Smooth muscle cell (in vitro differentiated cells): ENCODE measurements at regions not wholly inside any gene's neighbourhood (a gene's known extent, or its start where the extent isn't known, plus 50 kb on each side); places are given as distances from the start of the nearest gene placed in this dataset.

Experiments used
- DNase-seq: peaks from one replicate; lab custom pipeline; 2025; ENCODE audit not compliant: unreplicated experiment; lab: John Stamatoyannopoulos, UW
- H2AFZ ChIP-seq: fragments of 200-600 bp; sonication (generic); 2 replicates; pipeline ENCODE4 v1.6.0; 2016; ENCODE audit warnings: antibody characterized with exemption, low read depth, mild to moderate bottlenecking
- H3F3A ChIP-seq: fragments of 200-600 bp; sonication (generic); 2 replicates; pipeline ENCODE4 v1.6.0; 2017; ENCODE audit warnings: antibody characterized with exemption, low read depth
- H3K27ac ChIP-seq: fragments of 200-600 bp; sonication (generic); 2 replicates; pipeline ENCODE4 v1.5.1; 2016; ENCODE audit warnings: low read depth, mild to moderate bottlenecking
- H3K27me3 ChIP-seq: fragments of 200-600 bp; sonication (generic); 2 replicates; pipeline ENCODE4 v1.6.1; 2016; ENCODE audit warnings: low read depth, mild to moderate bottlenecking
- H3K36me3 ChIP-seq: fragments of 200-600 bp; sonication (generic); 2 replicates; pipeline ENCODE4 v1.5.1; 2016; ENCODE audit warnings: low read depth
- H3K4me1 ChIP-seq: fragments of 200-600 bp; sonication (generic); 2 replicates; pipeline ENCODE4 v1.5.1; 2016; ENCODE audit warnings: low read depth
- H3K4me2 ChIP-seq: fragments of 200-600 bp; sonication (generic); 2 replicates; pipeline ENCODE4 v1.6.0; 2016; ENCODE audit warnings: mild to moderate bottlenecking
- H3K4me3 ChIP-seq: fragments of 200-600 bp; sonication (generic); 2 replicates; pipeline ENCODE4 v1.5.1; 2016; ENCODE audit warnings: mild to moderate bottlenecking
- H3K79me2 ChIP-seq: fragments of 200-600 bp; sonication (generic); 2 replicates; pipeline ENCODE4 v1.6.0; 2016; ENCODE audit warnings: low read depth, mild to moderate bottlenecking
- H3K9ac ChIP-seq: fragments of 200-600 bp; sonication (generic); 2 replicates; pipeline ENCODE4 v1.6.0; 2016; ENCODE audit warnings: low read depth
- H3K9me3 ChIP-seq: fragments of 200-600 bp; sonication (generic); replicated peaks from 2 replicates; pipeline ENCODE4 v1.5.1; 2016; ENCODE audit warnings: low read depth
- H4K20me1 ChIP-seq: fragments of 200-600 bp; sonication (generic); 2 replicates; pipeline ENCODE4 v1.6.0; 2016; ENCODE audit warnings: low read depth
- CTCF ChIP-seq: fragments of 200-600 bp; sonication (generic); IDR thresholded peaks from 2 replicates; pipeline ENCODE4 v1.5.1; 2017; ENCODE audit warnings: borderline replicate concordance, mild to moderate bottlenecking, antibody characterized with exemption; ENCODE audit not compliant: insufficient read depth, poor library complexity, severe bottlenecking
- WGBS: methylation state at CpG from one replicate; pipeline ENCODE4 v1.1.7; 2016; ENCODE audit warnings: low lambda C conversion rate; 5-methylcytosine and 5-hydroxymethylcytosine counted together

DNA sequence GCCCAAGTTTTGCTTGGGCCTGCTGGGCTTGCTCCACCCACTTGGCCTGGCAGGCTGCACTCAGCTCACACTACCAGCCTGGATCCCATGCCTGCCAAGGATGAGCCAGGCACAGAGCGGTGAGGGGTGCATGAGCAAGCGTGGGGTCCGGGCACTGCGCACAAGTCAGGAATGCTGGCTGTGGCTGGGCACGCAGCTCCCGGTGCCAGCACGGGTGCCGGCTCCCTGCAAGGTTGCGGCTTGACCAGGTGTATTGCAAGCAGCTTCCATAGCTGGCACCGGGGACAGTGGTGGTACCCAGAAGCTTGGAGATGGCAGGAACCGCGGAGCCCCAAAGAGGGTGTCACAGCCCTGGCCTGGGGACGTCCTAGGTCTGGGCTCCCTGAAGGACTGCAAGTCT lies 224.4 kb upstream of the NRIP1 start:
- no peak for TF ChIP-seq CTCF
- Histone ChIP-seq H3K4me1 (peaks cover 13% of the 10 kb centered on the region), H3K4me2 (no peak overlapping the region), H3K36me3 (no peaks in the 10 kb centered on the region), H3K79me2 (no peaks in the 10 kb centered on the region), H4K20me1 (no peaks in the 10 kb centered on the region), H3K9ac (no peak overlapping the region), H3F3A (peaks cover 2% of the 10 kb centered on the region), H3K27ac (no peak overlapping the region), H2AFZ (no peak overlapping the region), H3K4me3 (no peak overlapping the region), H3K27me3 (no peaks in the 10 kb centered on the region), H3K9me3 (no peaks in the 10 kb centered on the region)
- DNase-seq, result no peak
- WGBS, result 98% methylated on average over 13 of the region's 13 CpGs

GRCh38 chr21:15289896-15290841 lies 225.4 kb upstream of the NRIP1 start:
- Histone ChIP-seq H3K79me2 (no peaks in the 10 kb centered on the region), H3K4me3 (no peak overlapping the region), H3K27me3 (no peaks in the 10 kb centered on the region), H3K4me1 (peaks cover 13% of the 10 kb centered on the region), H3K4me2 (no peak overlapping the region), H3K9me3 (no peaks in the 10 kb centered on the region), H2AFZ (no peak overlapping the region), H3K9ac (no peak overlapping the region), H3F3A (peaks cover 4% of the 10 kb centered on the region), H4K20me1 (no peaks in the 10 kb centered on the region), H3K27ac (no peak overlapping the region), H3K36me3 (no peaks in the 10 kb centered on the region)
- no peak for DNase-seq
- 83% methylated on average over 31 of the region's 31 CpGs for WGBS
- TF ChIP-seq CTCF, result no peak

GRCh38 chr21:15291621-15292266 lies 226.9 kb upstream of the NRIP1 start:
- WGBS, result 73% methylated on average over 4 of the region's 4 CpGs
- H3K36me3 ChIP-seq, result no peaks in the 10 kb centered on the region
- H3K79me2 ChIP-seq, result no peaks in the 10 kb centered on the region
- H3K9ac ChIP-seq, result no peak overlapping the region
- peaks cover 13% of the 10 kb centered on the region for H3K4me1 ChIP-seq
- no peaks in the 10 kb centered on the region for H3K9me3 ChIP-seq
- H4K20me1 ChIP-seq, result no peaks in the 10 kb centered on the region
- TF ChIP-seq CTCF, result no peak
- H3F3A ChIP-seq, result peaks cover 4% of the 10 kb centered on the region
- peak overlapping the region; percentile 76 for H3K27ac ChIP-seq
- H3K4me3 ChIP-seq, result no peak overlapping the region
- no peaks in the 10 kb centered on the region for H3K27me3 ChIP-seq
- no peak overlapping the region for H3K4me2 ChIP-seq
- H2AFZ ChIP-seq, result no peak overlapping the region
- DNase-seq, result no peak
